ENCODE measurements at regions not wholly inside any gene's neighbourhood (a gene's known extent, or its start where the extent isn't known, plus 50 kb on each side); places are given as distances from the start of the nearest gene placed in this dataset.

DNA sequence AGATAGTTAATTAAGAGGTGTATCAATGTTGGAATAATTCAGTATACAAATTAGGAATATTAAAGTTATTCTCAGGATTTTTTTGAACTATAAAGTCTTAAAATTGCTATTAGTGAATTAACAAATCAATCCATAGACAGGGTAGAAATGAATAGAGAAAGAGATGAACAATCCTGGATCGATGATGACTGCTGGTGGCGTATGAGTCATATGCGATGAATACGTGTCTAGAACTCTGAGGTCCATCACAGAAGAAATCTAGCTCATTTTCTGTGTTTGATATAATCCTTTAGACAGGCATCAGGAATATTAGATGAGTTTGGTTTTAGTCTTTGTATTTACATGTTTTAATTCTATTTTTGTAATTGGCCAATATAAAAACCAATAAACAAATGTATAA, 85.4 kb upstream of the RTL1 start:
- TF ChIP-seq, protein P1, sequence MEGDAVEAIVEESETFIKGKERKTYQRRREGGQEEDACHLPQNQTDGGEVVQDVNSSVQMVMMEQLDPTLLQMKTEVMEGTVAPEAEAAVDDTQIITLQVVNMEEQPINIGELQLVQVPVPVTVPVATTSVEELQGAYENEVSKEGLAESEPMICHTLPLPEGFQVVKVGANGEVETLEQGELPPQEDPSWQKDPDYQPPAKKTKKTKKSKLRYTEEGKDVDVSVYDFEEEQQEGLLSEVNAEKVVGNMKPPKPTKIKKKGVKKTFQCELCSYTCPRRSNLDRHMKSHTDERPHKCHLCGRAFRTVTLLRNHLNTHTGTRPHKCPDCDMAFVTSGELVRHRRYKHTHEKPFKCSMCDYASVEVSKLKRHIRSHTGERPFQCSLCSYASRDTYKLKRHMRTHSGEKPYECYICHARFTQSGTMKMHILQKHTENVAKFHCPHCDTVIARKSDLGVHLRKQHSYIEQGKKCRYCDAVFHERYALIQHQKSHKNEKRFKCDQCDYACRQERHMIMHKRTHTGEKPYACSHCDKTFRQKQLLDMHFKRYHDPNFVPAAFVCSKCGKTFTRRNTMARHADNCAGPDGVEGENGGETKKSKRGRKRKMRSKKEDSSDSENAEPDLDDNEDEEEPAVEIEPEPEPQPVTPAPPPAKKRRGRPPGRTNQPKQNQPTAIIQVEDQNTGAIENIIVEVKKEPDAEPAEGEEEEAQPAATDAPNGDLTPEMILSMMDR (IDR thresholded peaks at IDR 0.05): no peak
- no peak for TF ChIP-seq POLR2AphosphoS5 (IDR thresholded peaks at IDR 0.05; ENCODE audit: low read depth, low read length)

Measured in Panc1 (cell line).